GM23248 (cell line): ENCODE measurements at regions not wholly inside any gene's neighbourhood (a gene's known extent, or its start where the extent isn't known, plus 50 kb on each side); places are given as distances from the start of the nearest gene placed in this dataset.

Source experiments
- DNase-seq: peaks from one replicate; pipeline ENCODE4 v3.0.0-alpha.2; 2015
- H2AFZ ChIP-seq: fragments of 200-600 bp; sonication (generic); 2 replicates; pipeline ENCODE4 v1.6.1; 2016; ENCODE audit warnings: antibody characterized with exemption
- H3F3A ChIP-seq: fragments of 200-600 bp; sonication (generic); 2 replicates; pipeline ENCODE4 v1.6.1; 2016; ENCODE audit warnings: mild to moderate bottlenecking, antibody characterized with exemption, mixed run types; ENCODE audit not compliant: insufficient read depth
- H3K27ac ChIP-seq: fragments of 200-600 bp; sonication (generic); 2 replicates; pipeline ENCODE4 v1.5.1; 2016; ENCODE audit warnings: mild to moderate bottlenecking
- H3K27me3 ChIP-seq: fragments of 200-600 bp; sonication (generic); replicated peaks from 2 replicates; pipeline ENCODE4 v1.6.1; 2016; ENCODE audit warnings: mild to moderate bottlenecking; ENCODE audit not compliant: insufficient read depth
- H3K36me3 ChIP-seq: fragments of 200-600 bp; sonication (generic); 2 replicates; pipeline ENCODE4 v1.6.1; 2016; ENCODE audit warnings: low read depth, mild to moderate bottlenecking
- H3K4me1 ChIP-seq: fragments of 200-600 bp; sonication (generic); 2 replicates; pipeline ENCODE4 v1.6.1; 2016; ENCODE audit warnings: mild to moderate bottlenecking; ENCODE audit not compliant: insufficient read depth
- H3K4me2 ChIP-seq: fragments of 200-600 bp; sonication (generic); one replicate; pipeline ENCODE4 v1.6.1; 2016; ENCODE audit warnings: mild to moderate bottlenecking; ENCODE audit not compliant: unreplicated experiment
- H3K4me3 ChIP-seq: fragments of 200-600 bp; sonication (generic); 2 replicates; pipeline ENCODE4 v1.5.1; 2016; ENCODE audit warnings: mild to moderate bottlenecking
- H3K79me2 ChIP-seq: fragments of 200-600 bp; sonication (generic); 2 replicates; pipeline ENCODE4 v1.6.1; 2016; ENCODE audit warnings: mild to moderate bottlenecking; ENCODE audit not compliant: insufficient read depth
- H3K9ac ChIP-seq: fragments of 200-600 bp; sonication (generic); 2 replicates; pipeline ENCODE4 v1.6.1; 2016; ENCODE audit warnings: mild to moderate bottlenecking
- H3K9me2 ChIP-seq: fragments of 200-600 bp; sonication (generic); 2 replicates; pipeline ENCODE4 v1.6.1; 2016; ENCODE audit warnings: mixed run types, mild to moderate bottlenecking, moderate library complexity; ENCODE audit not compliant: insufficient read depth
- H3K9me3 ChIP-seq: fragments of 200-600 bp; sonication (generic); one replicate; pipeline ENCODE4 v1.6.1; 2017; ENCODE audit warnings: low read depth
- H4K20me1 ChIP-seq: fragments of 200-600 bp; sonication (generic); 2 replicates; pipeline ENCODE4 v1.6.0; 2016; ENCODE audit not compliant: insufficient read depth
- EZH2 ChIP-seq: fragments of 200-600 bp; sonication (generic); IDR thresholded peaks from 2 replicates; pipeline ENCODE4 v1.6.1; 2018; ENCODE audit warnings: antibody characterized with exemption, mild to moderate bottlenecking; ENCODE audit not compliant: insufficient read depth, poor library complexity, severe bottlenecking
- EZH2phosphoT487 ChIP-seq: fragments of 200-600 bp; sonication (generic); IDR thresholded peaks from 2 replicates; pipeline ENCODE4 v1.6.1; 2018; ENCODE audit warnings: antibody characterized with exemption, moderate library complexity, mild to moderate bottlenecking, low read depth; ENCODE audit not compliant: insufficient read depth
- WGBS, 2 experiments: methylation state at CpG; one replicate each; pipeline ENCODE4 v1.1.6; 2015 to 2017; ENCODE audit warnings: low lambda C conversion rate in 2 of 2, low coverage in 1 of 2; ENCODE audit errors: missing lambda C conversion rate in 2 of 2; 5-methylcytosine and 5-hydroxymethylcytosine counted together
- in situ Hi-C: fragments of 300-500 bp; cut with MboI; formaldehyde crosslinking; loops from 2 replicates; pipeline ENCODE4 v1.15.0; 2020

DNA sequence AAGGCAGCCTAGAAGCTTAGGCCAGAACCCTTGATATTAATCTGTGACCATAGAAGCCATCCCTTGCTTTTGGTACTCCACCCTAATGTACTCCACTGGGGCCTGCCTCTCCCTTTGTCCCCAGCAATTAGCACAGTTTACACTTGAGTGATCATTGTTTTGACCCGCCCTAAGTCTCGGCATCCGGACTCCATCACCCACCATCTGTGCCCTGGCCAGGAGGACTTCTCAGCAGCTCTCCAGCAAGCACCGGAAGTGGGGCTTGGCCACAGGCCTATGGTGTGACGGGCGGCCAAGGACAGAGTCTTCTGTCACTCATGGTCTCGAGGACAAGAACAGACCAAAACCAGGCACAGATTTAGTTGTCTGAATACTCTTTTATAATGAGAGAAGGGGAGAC lies 126.5 kb upstream of the NTF3 start:
- Histone ChIP-seq H3K9me2 (no peaks in the 10 kb centered on the region; the same call in 1 of the 2 replicates), H3F3A (no peaks in the 10 kb centered on the region), H2AFZ (peak overlapping the region; percentile 56), H3K9me3 (no peaks in the 10 kb centered on the region), H3K27ac (no peak overlapping the region), H3K27me3 (peaks cover 3% of the 10 kb centered on the region; the same call in 1 of the 2 replicates), H3K79me2 (no peaks in the 10 kb centered on the region), H3K4me2 (no peak overlapping the region), H3K4me1 (peaks cover 4% of the 10 kb centered on the region), H3K4me3 (no peak overlapping the region), H3K9ac (no peak overlapping the region), H4K20me1 (no peaks in the 10 kb centered on the region), H3K36me3 (no peaks in the 10 kb centered on the region)
- in situ Hi-C loops, result no loop called here
- WGBS, 2 experiments, result 14 to 15% methylated on average over 7 of the region's 7 CpGs
- no peak for DNase-seq
- TF ChIP-seq EZH2phosphoT487 (no peak), EZH2 (no peak)

DNA sequence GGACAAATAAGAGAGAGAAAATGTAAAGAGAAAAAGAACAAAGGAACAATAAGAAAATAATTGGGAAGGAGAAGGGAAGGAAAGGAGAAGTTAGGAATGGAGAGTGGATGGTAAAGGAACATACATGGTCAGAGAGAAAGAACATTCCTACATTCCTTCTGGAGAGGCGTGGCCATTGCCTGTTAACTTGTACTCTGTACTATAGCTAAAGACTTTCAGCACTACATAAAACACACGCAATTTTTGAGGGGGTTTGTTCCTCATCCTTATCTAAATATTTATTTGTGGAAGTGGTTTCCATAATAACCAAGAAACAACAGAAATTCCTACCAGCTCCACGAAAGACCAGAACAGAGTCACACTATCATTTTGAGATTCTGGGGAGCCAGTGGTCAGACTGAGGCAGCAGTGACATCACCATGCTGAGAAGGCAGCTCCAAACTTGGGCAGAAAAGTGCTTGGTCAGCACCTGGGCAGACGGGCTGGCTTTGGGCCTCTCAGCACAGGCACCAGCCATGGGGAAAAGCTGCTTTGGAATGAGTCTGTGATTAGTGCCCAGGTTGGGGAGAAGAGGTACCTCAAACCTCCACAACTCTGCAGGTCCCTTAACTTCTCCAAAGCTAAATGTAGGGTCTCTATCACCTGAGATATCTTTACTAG lies 125.9 kb upstream of the NTF3 start:
- TF ChIP-seq EZH2phosphoT487 (no peak), EZH2 (no peak)
- no peak overlapping the region for H3K27ac ChIP-seq
- no peak for DNase-seq
- in situ Hi-C loops, result no loop called here
- H3K4me3 ChIP-seq, result no peak overlapping the region
- no peaks in the 10 kb centered on the region; the same call in 1 of the 2 replicates for H3K27me3 ChIP-seq
- no peaks in the 10 kb centered on the region for H3K36me3 ChIP-seq
- WGBS, 2 experiments, result 57 to 61% methylated on average over 4 of the region's 4 CpGs
- H3K9me3 ChIP-seq, result no peaks in the 10 kb centered on the region
- no peaks in the 10 kb centered on the region for H3K79me2 ChIP-seq
- H3K9me2 ChIP-seq, result no peaks in the 10 kb centered on the region; the same call in 1 of the 2 replicates
- H3F3A ChIP-seq, result no peaks in the 10 kb centered on the region
- H4K20me1 ChIP-seq, result no peaks in the 10 kb centered on the region
- peak overlapping the region; percentile 56 for H2AFZ ChIP-seq
- no peak overlapping the region for H3K4me2 ChIP-seq
- no peak overlapping the region for H3K9ac ChIP-seq
- H3K4me1 ChIP-seq, result peaks cover 4% of the 10 kb centered on the region

DNA sequence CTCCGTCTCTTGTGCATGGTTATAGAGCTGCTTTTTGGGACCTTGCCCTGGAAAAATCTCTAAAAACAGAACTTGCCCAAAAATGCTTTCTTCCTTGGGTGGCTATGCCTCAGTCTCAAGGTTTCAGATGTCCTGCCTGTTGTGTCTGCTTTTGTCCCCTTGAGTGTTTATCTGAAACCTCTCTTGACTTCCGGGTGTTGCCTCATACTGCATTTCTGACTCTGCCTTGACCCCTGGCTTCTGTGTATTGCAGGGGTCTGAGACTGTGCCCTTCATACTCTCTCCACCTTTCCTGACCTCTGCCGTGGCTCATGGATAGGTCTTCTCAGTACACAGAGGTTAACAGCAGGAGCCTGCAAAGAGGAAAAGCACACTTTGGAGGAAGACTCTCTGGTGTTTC lies 124.8 kb upstream of the NTF3 start:
- Histone ChIP-seq H3K4me1 (peaks cover 4% of the 10 kb centered on the region), H3F3A (no peaks in the 10 kb centered on the region), H3K79me2 (no peaks in the 10 kb centered on the region), H4K20me1 (no peaks in the 10 kb centered on the region), H3K4me3 (no peak overlapping the region), H3K4me2 (no peak overlapping the region), H2AFZ (no peak overlapping the region), H3K9me2 (no peaks in the 10 kb centered on the region; the same call in 1 of the 2 replicates), H3K27ac (no peak overlapping the region), H3K27me3 (no peaks in the 10 kb centered on the region; the same call in 1 of the 2 replicates), H3K9me3 (no peaks in the 10 kb centered on the region), H3K9ac (no peak overlapping the region), H3K36me3 (no peaks in the 10 kb centered on the region)
- DNase-seq, result no peak
- whole genome bisulfite sequencing, 2 experiments, result 48 to 58% methylated on average over 3 of the region's 3 CpGs
- in situ Hi-C loops, result no loop called here
- TF ChIP-seq EZH2 (no peak), EZH2phosphoT487 (no peak)

DNA sequence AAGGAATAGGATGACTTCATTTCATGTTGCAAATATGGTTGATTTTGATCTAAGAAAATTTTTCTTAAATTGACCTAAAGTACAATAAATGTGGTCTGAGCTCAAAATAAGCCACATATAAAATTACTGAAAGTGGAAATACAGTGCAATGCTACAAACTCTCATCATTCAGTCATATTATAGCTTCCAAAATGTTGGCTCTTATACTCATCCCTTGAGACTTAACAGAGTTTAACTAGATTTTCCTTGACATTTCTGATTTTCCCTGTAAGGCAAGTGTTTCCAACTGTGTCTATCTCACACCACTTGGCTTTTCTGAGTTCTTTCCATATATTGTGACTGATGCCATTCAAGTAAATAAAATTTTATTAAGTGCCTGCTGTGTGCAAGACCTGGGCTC lies 123.7 kb upstream of the NTF3 start:
- no peak overlapping the region for H3K4me3 ChIP-seq
- no peaks in the 10 kb centered on the region for H3K36me3 ChIP-seq
- H3K27me3 ChIP-seq, result no peaks in the 10 kb centered on the region; the same call in 1 of the 2 replicates
- H3K9me3 ChIP-seq, result no peaks in the 10 kb centered on the region
- no peak overlapping the region for H3K9ac ChIP-seq
- DNase-seq, result no peak
- no peaks in the 10 kb centered on the region for H4K20me1 ChIP-seq
- no peak overlapping the region for H3K27ac ChIP-seq
- in situ Hi-C loops, result no loop called here
- H3F3A ChIP-seq, result no peaks in the 10 kb centered on the region
- no peaks in the 10 kb centered on the region; the same call in 1 of the 2 replicates for H3K9me2 ChIP-seq
- H3K4me2 ChIP-seq, result no peak overlapping the region
- no peak overlapping the region for H2AFZ ChIP-seq
- H3K79me2 ChIP-seq, result no peaks in the 10 kb centered on the region
- no peak for TF ChIP-seq EZH2phosphoT487
- no peak for TF ChIP-seq EZH2
- peaks cover 4% of the 10 kb centered on the region for H3K4me1 ChIP-seq
